Suppressor macrophage (primary cell): ENCODE measurements at regions not wholly inside any gene's neighbourhood (a gene's known extent, or its start where the extent isn't known, plus 50 kb on each side); places are given as distances from the start of the nearest gene placed in this dataset.
A peak's percentile ranks its signal among the peaks of the same experiment; 100 is the strongest.

ENCODE experiments used
- DNase-seq, 4 experiments: peaks; one replicate each; pipeline ENCODE4 v3.0.0-alpha.2; 2020 to 2022

DNA sequence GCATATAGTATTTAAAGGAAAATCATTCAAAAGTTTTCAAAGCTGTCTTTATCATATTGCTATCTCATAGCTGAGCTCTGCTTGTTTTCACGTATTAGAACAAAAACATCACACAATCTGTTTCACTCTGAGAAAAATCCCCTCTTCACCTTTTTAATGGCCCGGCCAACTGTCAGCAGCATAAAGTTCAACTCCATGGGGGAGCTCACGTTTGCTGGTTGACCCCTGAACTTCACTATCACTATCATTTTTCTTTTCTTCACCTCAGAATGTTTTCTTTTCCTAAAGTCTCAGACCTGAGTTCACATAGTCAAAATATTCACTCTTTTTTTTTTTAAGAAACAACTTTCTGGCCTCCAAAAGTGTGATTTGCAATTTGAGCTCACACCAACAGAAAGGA is 374.4 kb upstream of the MARCKS start:
- no peak for DNase-seq

- DNase-seq = peak in 2 of 4 experiments; percentile 4 to 11
Measured at GRCh38 chr6:113486199-113486598, 370.9 kb upstream of the MARCKS start.

DNA sequence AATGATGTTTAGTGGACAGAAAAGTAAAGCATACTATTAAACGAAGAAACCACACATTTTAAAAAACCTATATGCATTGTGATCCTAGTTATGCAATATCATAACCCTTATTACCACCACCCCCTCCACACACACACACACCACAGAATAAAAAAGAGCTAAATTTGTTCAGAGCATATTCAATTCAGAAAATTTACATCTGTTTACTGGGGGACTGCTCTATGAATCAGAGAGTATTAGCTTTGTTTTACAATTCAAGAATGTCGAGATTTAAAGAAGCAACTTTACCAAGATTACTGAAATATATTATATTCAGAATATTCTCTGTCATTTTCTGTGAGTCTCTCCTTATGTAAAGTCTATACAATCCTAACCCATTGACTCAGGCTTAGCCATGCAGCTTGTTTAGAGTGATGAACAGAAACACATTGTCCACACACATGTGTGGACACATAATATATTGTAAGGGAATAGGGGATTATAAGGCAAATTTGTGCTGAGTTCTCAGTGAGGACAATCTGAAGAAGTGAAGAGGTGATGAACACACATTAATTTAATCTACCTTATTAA is 369.6 kb upstream of the MARCKS start:
- DNase-seq = no peak

GRCh38 chr6:113488061-113488460 is 369.1 kb upstream of the MARCKS start:
- DNase-seq = peak in 1 of 4 experiments; percentile 10

DNA sequence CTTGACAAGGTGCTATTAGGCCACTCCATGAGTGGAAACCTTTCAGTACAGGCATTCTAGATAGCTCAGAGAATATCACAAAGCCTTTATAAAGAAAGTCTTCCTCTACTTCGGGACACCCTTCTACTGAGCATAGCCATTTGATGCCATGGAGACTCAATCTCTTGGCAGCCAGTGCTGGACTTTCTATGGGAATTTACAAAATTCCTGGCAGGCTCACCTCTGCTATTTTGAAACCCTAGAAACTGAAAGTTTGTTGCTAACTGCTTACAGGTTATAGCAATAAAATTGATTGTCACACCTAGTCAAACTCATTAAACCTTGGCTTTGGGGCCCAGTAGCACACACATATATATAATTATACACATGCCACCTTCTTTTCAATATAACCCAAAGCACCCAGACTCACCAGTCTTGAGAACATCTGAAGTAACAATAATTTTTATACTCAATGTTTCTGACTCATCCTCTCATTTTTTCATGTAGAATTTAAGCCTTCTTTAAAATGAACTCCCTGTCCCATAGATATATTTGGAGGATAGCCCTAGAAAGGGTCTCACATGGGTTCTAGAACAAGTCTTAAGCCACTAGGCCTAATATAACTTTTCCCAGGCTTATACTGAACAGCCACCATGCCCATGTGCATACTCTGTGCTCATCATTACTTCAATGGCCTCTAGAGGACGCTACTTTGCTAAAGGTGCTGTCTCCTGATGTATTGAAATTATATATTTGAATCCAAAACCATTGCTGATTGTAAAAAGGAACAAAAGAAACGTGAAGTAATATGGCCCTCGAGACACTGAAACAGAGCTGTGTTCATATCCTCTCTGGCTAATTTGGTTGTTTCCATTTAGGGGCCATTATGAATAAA is 368.1 kb upstream of the MARCKS start:
- DNase-seq = no peak

DNA sequence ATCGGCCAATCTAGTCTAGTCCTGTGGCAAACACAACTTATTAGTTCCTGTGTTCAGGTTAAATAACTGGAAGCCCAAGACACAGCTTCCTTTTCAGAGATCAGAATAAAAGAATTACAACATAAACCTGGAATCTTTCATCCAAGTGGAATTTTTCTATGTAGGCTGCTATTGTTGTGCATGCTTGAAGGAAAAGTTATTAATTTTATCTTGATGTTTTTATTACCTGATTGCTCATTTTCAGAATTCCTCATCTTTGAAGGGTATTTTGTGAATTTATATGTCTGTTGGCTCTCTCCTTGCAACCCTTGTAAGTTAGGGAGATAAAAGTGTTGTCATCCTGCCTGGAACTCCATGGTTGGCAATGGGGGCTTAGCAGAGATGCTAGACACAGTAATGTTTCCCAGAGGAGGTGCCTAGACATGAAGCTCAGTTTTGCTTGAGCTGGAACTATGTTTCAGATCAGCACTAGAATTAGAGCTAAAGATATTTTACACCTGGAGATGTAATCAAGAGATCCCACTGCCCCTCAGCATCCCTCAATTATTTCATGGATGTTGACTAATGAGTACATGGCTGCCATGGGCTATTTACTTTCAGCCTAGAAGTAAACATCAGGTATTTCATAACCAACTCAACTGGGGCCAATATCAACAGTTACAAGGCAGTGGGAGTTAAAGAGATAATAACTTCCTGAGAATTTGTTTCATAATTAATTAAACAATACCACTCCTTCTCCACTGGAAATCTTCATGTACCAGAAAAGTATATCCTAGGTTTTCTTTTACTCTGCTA is 367.0 kb upstream of the MARCKS start:
- DNase-seq = no peak

- DNase-seq = no peak
Measured at GRCh38 chr6:113491376-113491775, 365.8 kb upstream of the MARCKS start.

DNA sequence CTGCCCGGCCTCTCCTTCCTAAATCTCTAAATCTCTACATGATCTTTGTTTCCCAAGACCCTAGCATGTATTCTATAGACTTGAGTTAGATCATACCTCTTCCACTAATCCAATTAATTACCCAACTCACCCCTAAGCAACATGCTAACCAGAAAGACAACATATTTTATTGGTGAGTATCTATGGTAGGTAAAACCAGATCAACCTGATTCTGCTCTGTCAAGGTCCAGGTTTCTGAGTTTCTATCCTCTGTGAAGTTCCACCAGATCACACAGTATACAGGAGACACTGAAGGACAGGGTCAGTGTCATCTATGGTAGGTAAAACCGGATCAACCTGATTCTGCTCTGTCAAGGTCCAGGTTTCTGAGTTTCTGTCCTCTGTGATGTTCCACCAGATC is 363.2 kb upstream of the MARCKS start:
- DNase-seq = no peak

DNA sequence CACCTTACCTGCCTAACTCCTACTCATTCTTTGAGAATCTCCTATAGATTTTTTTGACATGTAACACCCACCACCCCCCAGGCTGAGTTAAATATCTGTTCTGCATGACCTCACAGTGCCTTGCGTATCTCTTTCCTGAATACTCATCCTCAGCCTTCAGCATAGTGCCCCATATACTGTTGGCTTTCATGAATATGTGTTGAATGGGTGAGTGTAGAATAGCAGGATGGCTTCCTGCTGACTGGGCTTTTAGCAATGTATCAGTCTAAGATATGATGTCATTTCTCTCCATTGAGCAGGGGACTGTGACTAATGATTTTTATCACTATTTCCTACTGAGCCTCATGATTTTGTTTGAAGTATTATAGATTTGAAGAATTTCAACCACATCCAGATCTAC is 361.6 kb upstream of the MARCKS start:
- DNase-seq = peak in 2 of 4 experiments; percentile 9 to 27

DNA sequence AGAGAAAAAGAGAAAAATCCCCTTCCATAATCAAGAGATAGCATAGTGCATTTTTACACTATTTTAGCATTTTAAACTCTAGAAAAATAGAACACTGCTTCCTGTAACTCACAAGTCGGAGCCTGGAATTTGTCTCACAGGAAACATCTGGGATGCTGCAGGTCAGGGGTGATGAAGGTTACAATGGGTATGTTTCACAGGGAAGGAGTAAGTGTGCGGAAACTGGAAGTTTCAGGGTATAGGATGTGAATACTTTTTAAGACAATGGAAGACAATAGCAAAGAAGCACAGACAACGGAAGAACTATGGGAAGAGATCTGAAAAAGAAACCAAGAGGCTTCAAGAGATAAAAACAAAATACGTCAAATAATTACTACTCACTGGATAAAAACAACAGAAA is 361.0 kb upstream of the MARCKS start:
- no peak for DNase-seq

DNA sequence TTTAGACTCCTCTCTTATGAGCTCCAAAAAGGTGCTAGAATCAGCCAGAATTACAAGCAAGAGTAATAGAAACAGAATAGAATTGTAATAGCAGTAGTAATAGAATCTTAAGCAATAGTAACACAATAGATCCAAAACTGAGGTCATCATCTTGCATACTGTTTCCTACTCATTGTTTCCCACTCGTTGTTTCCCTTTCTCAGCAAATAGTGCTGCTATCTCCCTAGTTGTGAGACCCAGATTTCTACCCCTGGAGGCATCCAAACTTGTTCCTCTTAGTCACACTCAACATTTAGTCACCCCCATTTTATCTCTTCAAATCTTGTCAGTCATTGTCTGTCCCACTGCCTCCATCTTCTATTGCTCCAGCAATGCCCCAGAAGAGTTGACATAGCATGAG is 356.9 kb upstream of the MARCKS start:
- DNase-seq = peak; percentile 11 to 58 (median 24)

- DNase-seq = no peak
Measured at GRCh38 chr6:113505084-113505699, 352.0 kb upstream of the MARCKS start.

- no peak for DNase-seq
Measured at GRCh38 chr6:113508249-113508648, 348.9 kb upstream of the MARCKS start.

DNA sequence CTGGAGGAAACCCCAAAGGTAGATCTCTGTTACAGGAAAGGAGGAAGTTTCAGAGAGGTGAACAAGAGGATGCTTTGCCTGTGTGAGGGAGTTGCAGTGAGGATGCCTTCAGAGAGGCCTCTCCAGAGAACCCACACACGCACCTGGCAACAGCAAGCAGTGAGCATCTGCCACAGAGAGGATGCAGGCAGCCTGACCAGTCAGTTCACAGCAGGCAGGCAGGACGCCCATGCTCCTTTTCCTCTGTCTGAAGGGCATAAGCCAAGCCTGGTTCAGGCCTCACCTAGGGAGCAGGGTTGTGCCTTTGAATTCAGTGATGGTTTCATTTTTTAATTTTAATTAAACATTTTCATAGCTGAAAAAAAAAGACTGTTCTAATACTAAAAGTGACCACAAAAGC is 346.0 kb upstream of the MARCKS start:
- no peak for DNase-seq

DNA sequence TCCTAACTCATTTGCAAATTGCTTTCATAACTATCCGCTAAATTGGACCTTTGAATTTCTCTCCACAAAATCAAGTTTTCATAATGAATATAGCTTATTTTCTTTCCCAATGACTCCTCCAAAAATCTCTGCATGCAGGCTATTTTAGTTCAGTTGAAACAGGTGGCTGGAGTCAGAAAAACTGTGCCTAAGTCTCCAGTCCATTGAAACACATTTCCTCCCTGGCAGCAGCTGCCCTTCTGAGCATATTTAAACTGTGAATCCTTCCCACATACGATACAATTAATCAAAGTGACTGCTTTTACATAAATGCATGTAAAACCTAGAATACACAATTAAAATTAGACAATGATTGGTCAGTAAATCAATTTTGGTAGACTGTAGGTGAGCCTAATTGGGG is 344.6 kb upstream of the MARCKS start:
- DNase-seq = no peak

DNA sequence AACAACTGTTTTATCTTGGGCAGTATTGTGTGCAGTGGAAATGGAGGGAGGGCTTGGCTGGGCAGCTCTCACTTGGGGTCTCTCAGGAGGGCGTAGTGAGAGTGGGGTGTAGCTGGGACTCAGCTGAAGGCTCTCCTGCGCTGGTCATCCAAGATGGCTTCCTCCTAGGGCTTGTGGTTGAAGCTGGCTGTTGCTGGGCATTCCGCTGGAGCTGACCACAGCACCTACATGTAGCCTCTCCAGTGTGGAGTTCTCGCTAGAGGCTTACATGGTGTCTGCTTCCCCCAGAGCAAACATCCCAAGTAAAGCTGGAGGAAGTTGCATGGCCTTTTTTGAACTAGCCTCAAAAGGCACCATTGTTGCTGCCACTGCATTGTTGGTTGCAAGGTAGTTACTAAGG is 344.1 kb upstream of the MARCKS start:
- DNase-seq = no peak

DNA sequence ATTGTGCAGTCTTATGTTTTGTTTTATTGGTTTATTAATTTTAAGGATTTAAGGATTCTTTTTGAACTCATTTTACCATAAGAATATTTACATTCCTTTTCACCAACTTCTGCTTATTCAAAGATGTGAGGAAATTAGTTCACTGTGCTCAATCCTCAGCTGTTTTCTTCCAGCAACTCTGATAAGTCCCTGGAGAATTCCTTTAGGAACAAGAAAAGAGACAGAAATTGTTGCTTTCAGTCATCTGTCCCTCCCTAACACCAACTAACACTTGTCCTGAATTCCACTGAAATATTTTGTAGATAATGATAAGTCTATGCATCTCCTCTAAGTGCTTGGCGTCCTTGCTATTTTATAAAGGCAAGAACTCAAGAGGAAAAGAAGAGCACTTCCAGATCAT is 334.8 kb upstream of the MARCKS start:
- DNase-seq = no peak

- no peak for DNase-seq
Measured at GRCh38 chr6:113524826-113525225, 332.3 kb upstream of the MARCKS start.

- DNase-seq = peak in 3 of 4 experiments; percentile 21 to 41 (median 21)
Measured at GRCh38 chr6:113526553-113526952, 330.6 kb upstream of the MARCKS start.

DNA sequence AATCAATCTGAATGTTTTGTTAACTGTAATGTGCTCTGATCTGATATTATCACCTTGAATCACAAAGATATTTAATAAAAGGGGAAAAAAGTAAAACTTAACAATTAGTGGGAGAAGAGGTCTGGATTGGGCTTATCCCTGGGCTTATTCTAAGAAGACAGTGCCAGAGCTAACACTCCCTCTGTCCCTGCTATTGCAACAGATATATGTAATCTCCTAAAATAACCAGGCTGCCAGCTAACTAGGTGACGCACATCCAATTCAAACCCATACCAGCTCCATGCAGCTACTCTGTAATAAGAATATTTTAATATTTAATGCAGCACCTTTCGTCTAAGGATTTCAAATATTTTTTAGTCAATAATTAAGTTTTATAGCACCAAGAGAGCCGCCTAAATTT is 330.1 kb upstream of the MARCKS start:
- no peak for DNase-seq

- DNase-seq = no peak
Measured at GRCh38 chr6:113528111-113528510, 329.0 kb upstream of the MARCKS start.

GRCh38 chr6:113529196-113529595 is 327.9 kb upstream of the MARCKS start:
- DNase-seq = no peak

GRCh38 chr6:113529879-113530278 is 327.3 kb upstream of the MARCKS start:
- DNase-seq = no peak
